GM23338 (cell line): ENCODE measurements at regions not wholly inside any gene's neighbourhood (a gene's known extent, or its start where the extent isn't known, plus 50 kb on each side); places are given as distances from the start of the nearest gene placed in this dataset.

ENCODE experiments used
- ATAC-seq: fragments of 200-7000 bp; cut with Tn5 transposase; 3 replicates; pipeline ENCODE4 v1.9.1; 2020
- DNase-seq: peaks from one replicate; pipeline ENCODE4 v3.0.0-alpha.2; 2015; ENCODE audit warnings: low spot score
- H2AFZ ChIP-seq: fragments of 200-600 bp; sonication (generic); 2 replicates; pipeline ENCODE4 v1.8.0; 2016; ENCODE audit warnings: antibody characterized with exemption, mild to moderate bottlenecking, moderate library complexity
- H3F3A ChIP-seq: fragments of 200-600 bp; sonication (generic); replicated peaks from 2 replicates; pipeline ENCODE4 v1.8.0; 2017; ENCODE audit warnings: antibody characterized with exemption, mixed run types, low read depth
- H3K27ac ChIP-seq: fragments of 200-600 bp; sonication (generic); 2 replicates; pipeline ENCODE4 v1.6.1; 2016; ENCODE audit warnings: low read depth
- H3K27me3 ChIP-seq: fragments of 200-600 bp; sonication (generic); 2 replicates; pipeline ENCODE4 v1.8.0; 2016; ENCODE audit warnings: mild to moderate bottlenecking, mixed run types, moderate library complexity; ENCODE audit not compliant: insufficient read depth
- H3K36me3 ChIP-seq: fragments of 200-600 bp; sonication (generic); 2 replicates; pipeline ENCODE4 v1.8.0; 2016; ENCODE audit warnings: mild to moderate bottlenecking; ENCODE audit not compliant: insufficient read depth
- H3K4me1 ChIP-seq: fragments of 200-600 bp; sonication (generic); 2 replicates; pipeline ENCODE4 v1.8.0; 2016; ENCODE audit warnings: mild to moderate bottlenecking, moderate library complexity; ENCODE audit not compliant: insufficient read depth
- H3K4me2 ChIP-seq: fragments of 200-600 bp; sonication (generic); 2 replicates; pipeline ENCODE4 v1.7.1; 2017; ENCODE audit warnings: mixed run types
- H3K4me3 ChIP-seq: fragments of 200-600 bp; sonication (generic); 2 replicates; pipeline ENCODE4 v1.6.1; 2016; ENCODE audit warnings: mixed run types
- H3K79me2 ChIP-seq: fragments of 200-600 bp; sonication (generic); replicated peaks from 2 replicates; pipeline ENCODE4 v1.8.0; 2017; ENCODE audit warnings: mild to moderate bottlenecking; ENCODE audit not compliant: insufficient read depth
- H3K9me2 ChIP-seq: fragments of 200-600 bp; sonication (generic); 2 replicates; pipeline ENCODE4 v1.8.0; 2017; ENCODE audit not compliant: insufficient read depth
- H4K20me1 ChIP-seq: fragments of 200-600 bp; sonication (generic); replicated peaks from 2 replicates; pipeline ENCODE4 v1.8.0; 2017; ENCODE audit warnings: mild to moderate bottlenecking; ENCODE audit not compliant: insufficient read depth
- H3K27ac Mint-ChIP-seq: 2 replicates; pipeline ENCODE4 v1.8.0; 2020; ENCODE audit warnings: inconsistent platforms, mild to moderate bottlenecking, moderate library complexity, mixed read lengths
- H3K27me3 Mint-ChIP-seq: 3 replicates; pipeline ENCODE4 v1.8.0; 2022; ENCODE audit warnings: low read depth, mild to moderate bottlenecking, moderate library complexity, mixed read lengths, inconsistent platforms; ENCODE audit not compliant: insufficient read depth, poor library complexity
- H3K36me3 Mint-ChIP-seq: 3 replicates; pipeline ENCODE4 v1.8.0; 2021; ENCODE audit warnings: low read depth, mild to moderate bottlenecking, inconsistent platforms, moderate library complexity, mixed read lengths
- H3K4me1 Mint-ChIP-seq: 3 replicates; pipeline ENCODE4 v1.8.0; 2020; ENCODE audit warnings: mild to moderate bottlenecking, inconsistent platforms, mixed read lengths
- H3K4me3 Mint-ChIP-seq: 3 replicates; pipeline ENCODE4 v1.8.0; 2021; ENCODE audit warnings: moderate library complexity, mild to moderate bottlenecking, inconsistent platforms, mixed read lengths
- H3K9me3 Mint-ChIP-seq: 3 replicates; pipeline ENCODE4 v1.8.0; 2020; ENCODE audit warnings: moderate library complexity, mild to moderate bottlenecking, inconsistent platforms, mixed read lengths
- CREB1 ChIP-seq: fragments of 250-450 bp; sonication (Bioruptor Pico); IDR thresholded peaks from 2 replicates; pipeline ENCODE4 v1.5.0; 2020; ENCODE audit warnings: low read depth, mild to moderate bottlenecking, moderate library complexity
- CTCF ChIP-seq, 2 experiments: fragments of 200-600 bp in 1 of 2; sonication (generic) in 1 of 2; conservative IDR thresholded peaks; 2 replicates each; pipeline versions ENCODE4 v1.5.1 to v1.6.1; 2016 to 2017; ENCODE audit warnings: antibody characterized with exemption in 2 of 2, low read depth in 2 of 2, mild to moderate bottlenecking in 2 of 2, moderate library complexity in 1 of 2
- EZH2 ChIP-seq: fragments of 200-600 bp; sonication (generic); IDR thresholded peaks from one replicate; pipeline ENCODE4 v1.8.0; 2017; ENCODE audit warnings: antibody characterized with exemption, mild to moderate bottlenecking, low read depth; ENCODE audit not compliant: unreplicated experiment
- EZH2phosphoT487 ChIP-seq: fragments of 200-600 bp; sonication (generic); IDR thresholded peaks from one replicate; pipeline ENCODE4 v1.8.1; 2018; ENCODE audit warnings: antibody characterized with exemption; ENCODE audit not compliant: unreplicated experiment
- NANOG ChIP-seq: IDR thresholded peaks from 2 replicates; pipeline ENCODE4 v1.6.1; 2016; ENCODE audit warnings: antibody characterized with exemption, borderline replicate concordance
- POLR2AphosphoS5 ChIP-seq: IDR thresholded peaks from 2 replicates; pipeline ENCODE4 v1.6.1; 2016; ENCODE audit warnings: antibody characterized with exemption, low read depth
- STAT1 ChIP-seq: IDR thresholded peaks from one replicate; pipeline ENCODE4 v1.6.1; 2016; ENCODE audit warnings: antibody characterized with exemption; ENCODE audit not compliant: unreplicated experiment
- ZNF114 ChIP-seq: fragments of 250-450 bp; sonication (Bioruptor Pico); IDR thresholded peaks from 2 replicates; pipeline ENCODE4 v1.5.0; 2020; ENCODE audit warnings: mild to moderate bottlenecking, moderate library complexity
- ZNF331 ChIP-seq: fragments of 250-450 bp; sonication (Bioruptor Pico); IDR thresholded peaks from 2 replicates; pipeline ENCODE4 v1.5.0; 2020; ENCODE audit warnings: low read depth, mild to moderate bottlenecking, moderate library complexity
- ZNF462 ChIP-seq: fragments of 250-450 bp; sonication (Bioruptor Pico); IDR thresholded peaks from 2 replicates; pipeline ENCODE4 v1.5.0; 2020; ENCODE audit warnings: mild to moderate bottlenecking, moderate library complexity

GRCh38 chr7:47722126-47722525, 140.2 kb upstream of the TNS3 start:
- no peak overlapping the region for H3K4me3 Mint-ChIP-seq
- Histone ChIP-seq H3K79me2 (no peaks in the 10 kb centered on the region), H3K27ac (no peak overlapping the region), H3K27me3 (no peaks in the 10 kb centered on the region), H3K4me1 (peaks cover 4% of the 10 kb centered on the region), H3K9me2 (peaks cover 6% of the 10 kb centered on the region), H4K20me1 (no peaks in the 10 kb centered on the region), H3K4me2 (no peak overlapping the region), H3K4me3 (no peak overlapping the region), H3K36me3 (no peaks in the 10 kb centered on the region), H2AFZ (no peak overlapping the region), H3F3A (no peaks in the 10 kb centered on the region)
- no peaks in the 10 kb centered on the region for H3K9me3 Mint-ChIP-seq
- H3K4me1 Mint-ChIP-seq, result peaks cover 15% of the 10 kb centered on the region
- H3K36me3 Mint-ChIP-seq, result no peaks in the 10 kb centered on the region; the same call in 2 of the 3 replicates
- ATAC-seq, result no peak
- peaks cover 6% of the 10 kb centered on the region for H3K27me3 Mint-ChIP-seq
- DNase-seq, result no peak
- TF ChIP-seq POLR2AphosphoS5, result no peak
- no peak for TF ChIP-seq ZNF331 (CRISPR knock-in tag)
- no peak for TF ChIP-seq ZNF462
- TF ChIP-seq CREB1 (CRISPR knock-in tag), result no peak
- no peak for TF ChIP-seq EZH2
- TF ChIP-seq EZH2phosphoT487, result no peak
- no peak for TF ChIP-seq NANOG
- no peak for TF ChIP-seq STAT1
- TF ChIP-seq ZNF114 (CRISPR knock-in tag), result no peak
- TF ChIP-seq CTCF (conservative IDR thresholded peaks at IDR 0.05; ENCODE audit: low read depth in 2 of 2), result no peak
- no peak overlapping the region for H3K27ac Mint-ChIP-seq
